DMS79 treated with DMSO at 0.1 percent for 48 hours (cell line): ENCODE measurements at regions not wholly inside any gene's neighbourhood (a gene's known extent, or its start where the extent isn't known, plus 50 kb on each side); places are given as distances from the start of the nearest gene placed in this dataset.
"Not testable (repeated sequence)": the region's sequence is repeated elsewhere in the genome, so short reads cannot be mapped to it uniquely, and the experiment has no call there.

Experiments
- DNase-seq: peaks from one replicate; lab custom pipeline; 2025; lab: John Stamatoyannopoulos, UW

DNA sequence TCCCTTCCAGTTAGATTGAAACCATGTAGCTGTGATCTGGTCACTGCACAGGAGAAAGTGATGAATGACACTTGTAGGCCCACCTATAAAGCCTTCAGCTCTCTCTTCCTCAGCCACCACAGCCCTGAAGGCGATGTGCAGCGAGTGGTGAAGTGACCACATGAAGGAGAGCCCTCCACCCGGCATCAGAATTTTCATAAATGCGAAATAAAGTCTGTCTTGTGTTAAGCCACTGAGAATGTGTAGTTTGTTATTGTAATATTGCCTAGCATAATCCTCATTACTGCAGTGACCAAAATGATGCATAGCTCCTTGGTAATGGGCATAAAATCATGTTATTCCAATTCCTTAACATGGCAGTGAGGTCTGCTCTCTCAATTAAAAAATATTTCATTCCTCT lies 122.1 kb upstream of the LYPLAL1 start:
- DNase-seq, result no peak

DNA sequence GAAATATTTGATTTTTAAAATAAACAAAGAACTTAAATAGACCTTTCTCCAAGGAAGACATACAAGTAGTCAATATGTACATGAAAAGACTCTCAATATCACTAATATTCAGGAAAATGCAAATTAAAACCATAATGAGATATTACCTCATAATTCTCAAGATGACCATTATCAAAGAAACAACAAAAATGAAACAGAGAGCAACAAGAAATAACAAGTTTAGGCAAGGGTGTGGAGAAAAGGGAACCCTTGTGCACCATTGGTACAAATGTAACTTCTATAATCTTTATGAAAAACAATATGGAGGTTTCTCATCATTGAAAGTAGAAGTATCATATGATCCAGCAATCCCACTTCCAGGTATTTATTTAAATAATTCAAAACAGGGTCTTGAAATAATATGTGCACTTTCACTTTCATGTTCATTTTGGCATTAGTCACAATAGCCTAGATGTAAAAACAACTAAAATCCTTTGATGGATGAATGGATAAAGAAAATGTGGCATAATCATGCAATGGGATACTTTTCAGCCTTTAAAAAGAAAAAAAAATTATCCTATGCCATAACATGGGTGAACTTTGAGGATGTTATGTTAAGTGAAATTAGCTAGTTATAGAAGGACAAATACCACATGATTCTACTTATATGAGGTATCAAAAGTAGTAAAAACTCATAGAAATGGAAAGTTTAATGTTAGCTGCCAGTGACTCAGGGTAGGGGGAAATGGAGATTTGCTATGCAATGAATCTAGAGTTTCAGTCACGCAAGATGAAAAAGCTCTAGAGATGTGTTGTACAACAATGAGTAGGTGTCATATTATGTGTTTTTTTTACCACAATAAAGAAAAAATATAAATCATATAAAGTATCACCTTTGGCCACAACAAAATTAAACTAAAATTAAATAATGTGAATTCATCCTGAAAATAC lies 114.5 kb upstream of the LYPLAL1 start:
- DNase-seq, result no peak

DNA sequence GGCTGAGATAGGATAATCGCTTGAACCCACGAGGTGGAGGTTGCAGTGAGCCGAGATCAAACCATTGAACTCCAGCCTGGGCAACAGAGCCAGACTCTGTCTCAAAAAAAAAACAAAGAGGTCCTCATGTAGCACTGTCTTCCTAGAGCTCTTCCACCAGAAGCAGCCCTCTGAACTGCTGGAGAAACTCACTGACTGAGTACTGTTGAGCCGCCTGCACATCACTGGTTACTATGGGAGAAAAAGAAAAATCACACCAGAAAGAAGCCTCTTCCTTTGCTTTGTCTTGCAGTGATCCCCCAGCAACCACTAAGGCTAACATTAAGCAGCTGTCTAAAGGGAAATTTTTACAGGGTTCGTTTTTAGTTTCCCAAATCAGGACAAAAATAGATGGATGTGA lies 112.9 kb upstream of the LYPLAL1 start:
- no peak for DNase-seq

DNA sequence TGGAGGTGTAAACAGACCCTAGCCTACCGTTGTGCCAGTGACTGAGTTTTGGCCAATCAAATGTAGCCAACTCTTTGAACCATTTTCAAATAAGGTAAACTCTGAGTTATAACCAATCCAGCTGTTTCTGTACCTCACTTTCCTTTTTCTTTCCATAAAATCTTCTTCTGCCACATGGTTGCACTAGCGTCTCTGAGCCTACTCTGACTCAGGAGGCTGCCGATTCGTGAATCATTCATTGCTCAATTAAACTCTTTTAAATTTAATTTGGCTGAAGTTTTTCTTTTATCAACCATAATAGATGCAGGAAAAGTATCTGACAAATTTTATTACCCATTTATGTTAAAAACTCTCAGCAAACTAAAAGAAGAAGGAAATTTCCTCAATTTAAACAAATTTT lies 111.5 kb upstream of the LYPLAL1 start:
- DNase-seq, result no peak

DNA sequence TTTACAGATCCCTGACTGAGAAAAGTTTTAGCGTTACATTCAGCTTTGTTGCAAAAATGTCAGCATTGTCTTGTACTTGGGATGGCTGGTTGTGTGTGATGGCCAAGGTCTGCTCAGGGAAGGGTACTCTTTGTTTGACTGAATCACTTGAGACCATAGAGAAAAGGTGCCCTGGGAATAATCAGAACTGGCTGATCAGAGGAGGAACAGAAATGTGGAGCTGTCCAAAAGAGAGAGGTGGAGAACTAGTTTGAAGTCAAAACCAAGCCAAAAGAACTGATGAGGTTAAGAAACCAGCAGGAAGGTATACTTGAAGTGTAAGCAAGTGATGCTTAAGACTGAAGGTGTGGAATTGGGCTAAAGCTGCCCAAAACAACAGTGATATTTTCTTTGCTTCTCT lies 107.6 kb upstream of the LYPLAL1 start:
- no peak for DNase-seq

DNA sequence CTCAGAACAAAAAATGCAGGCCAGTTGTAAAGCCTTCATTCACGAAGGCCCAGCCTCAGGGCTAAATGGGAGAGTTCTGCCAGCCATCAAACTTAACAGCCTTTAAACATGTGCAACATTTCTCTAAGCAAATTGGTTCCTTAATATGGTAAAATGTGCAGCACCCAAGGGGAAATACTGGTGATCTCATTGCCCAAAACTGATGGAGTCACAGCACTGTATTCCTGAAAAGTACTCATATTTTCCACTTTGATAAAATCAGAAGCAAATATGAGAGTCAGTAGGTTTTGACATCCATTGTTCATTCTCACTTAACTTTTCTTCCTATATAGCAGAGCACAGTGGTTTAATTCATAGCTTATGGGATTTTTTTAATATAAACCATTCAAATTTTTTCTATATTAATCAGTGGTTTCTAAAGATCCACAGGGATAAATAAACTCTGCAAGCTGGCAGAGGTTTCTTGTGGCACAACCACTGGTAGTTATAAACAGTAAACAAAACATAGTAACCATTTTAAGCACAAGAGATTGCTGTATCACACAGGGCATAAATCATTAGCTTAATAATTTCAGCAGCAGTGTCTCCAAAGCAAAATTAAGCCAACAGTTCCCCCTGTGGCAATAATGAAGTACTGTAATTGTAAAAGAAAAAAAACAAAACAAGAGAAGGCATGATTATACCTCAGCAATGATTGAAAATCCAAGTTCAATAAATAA lies 106.9 kb upstream of the LYPLAL1 start:
- no peak for DNase-seq

DNA sequence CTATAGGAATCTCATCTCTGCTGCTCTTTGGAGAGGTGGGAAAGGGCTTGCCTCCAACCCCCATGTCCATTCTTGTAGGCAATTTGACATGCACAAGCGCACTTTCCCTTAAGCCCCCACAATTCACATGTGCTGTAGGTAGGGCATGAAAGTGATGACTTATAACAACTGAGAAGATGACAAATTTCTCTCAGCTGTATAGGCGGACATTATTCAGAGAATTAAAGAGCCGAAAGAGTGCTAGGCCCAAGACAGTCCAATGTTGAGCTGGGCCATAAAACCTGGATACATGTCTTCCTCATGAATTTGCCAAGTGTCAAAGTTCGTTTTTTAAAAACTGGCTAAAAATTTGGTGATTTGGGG lies 106.3 kb upstream of the LYPLAL1 start:
- DNase-seq, result no peak

DNA sequence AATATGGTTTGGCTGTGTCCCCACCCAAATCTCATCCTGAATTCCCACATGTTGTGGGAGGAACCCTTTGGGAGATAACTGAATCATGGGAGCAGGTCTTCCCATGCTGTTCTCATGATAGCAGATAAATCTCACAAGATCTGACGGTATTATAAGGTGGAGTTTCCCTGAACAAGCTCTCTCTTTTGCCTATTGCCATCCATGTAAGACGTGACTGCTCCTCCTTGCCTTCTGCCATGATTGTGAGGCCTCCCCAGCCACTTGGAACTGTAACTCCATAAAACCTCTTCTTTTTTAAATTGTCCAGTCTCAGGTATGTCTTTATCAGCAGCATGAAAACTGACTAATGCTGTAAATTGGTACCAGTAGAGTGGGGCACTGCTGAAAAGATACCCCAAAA lies 103.3 kb upstream of the LYPLAL1 start:
- DNase-seq, result not testable (repeated sequence)

DNA sequence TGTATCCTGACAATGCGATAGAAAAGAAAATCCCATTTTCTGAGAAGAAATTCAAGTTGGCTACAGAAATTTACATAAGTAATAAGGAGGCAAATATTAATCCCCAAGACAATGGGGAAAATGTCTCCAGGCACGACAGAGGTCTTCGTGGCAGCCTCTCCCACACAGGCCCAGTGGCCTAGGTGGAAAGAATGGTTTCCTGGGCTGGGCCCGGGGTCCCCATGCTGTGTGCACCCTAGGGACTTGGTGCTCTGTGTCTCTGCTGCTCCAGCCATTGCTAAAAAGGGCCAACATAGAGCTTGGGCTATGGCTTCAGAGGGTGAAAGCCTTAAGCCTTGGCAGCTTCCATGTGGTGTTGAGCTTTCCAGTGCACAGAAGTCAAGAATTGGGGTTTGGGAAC lies 102.5 kb upstream of the LYPLAL1 start:
- DNase-seq, result no peak

DNA sequence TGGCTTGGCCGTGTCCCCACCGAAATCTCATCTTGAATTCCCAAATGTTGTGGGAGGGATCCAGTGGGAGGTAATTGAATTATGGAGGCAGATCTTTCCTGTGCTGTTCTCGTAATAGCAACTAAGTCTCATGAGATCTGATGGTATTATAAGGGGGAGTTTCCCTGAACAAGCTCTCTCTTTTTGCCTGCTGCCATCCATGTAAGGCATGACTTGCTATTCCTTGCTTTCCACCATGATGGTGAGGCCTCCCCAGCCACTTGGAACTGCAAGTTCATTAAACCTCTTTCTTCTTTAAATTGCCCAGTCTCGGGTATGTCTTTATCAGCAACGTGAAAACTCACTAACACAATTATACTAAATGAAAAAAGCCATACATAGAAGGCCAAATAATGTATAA lies 101.3 kb upstream of the LYPLAL1 start:
- no peak for DNase-seq

DNA sequence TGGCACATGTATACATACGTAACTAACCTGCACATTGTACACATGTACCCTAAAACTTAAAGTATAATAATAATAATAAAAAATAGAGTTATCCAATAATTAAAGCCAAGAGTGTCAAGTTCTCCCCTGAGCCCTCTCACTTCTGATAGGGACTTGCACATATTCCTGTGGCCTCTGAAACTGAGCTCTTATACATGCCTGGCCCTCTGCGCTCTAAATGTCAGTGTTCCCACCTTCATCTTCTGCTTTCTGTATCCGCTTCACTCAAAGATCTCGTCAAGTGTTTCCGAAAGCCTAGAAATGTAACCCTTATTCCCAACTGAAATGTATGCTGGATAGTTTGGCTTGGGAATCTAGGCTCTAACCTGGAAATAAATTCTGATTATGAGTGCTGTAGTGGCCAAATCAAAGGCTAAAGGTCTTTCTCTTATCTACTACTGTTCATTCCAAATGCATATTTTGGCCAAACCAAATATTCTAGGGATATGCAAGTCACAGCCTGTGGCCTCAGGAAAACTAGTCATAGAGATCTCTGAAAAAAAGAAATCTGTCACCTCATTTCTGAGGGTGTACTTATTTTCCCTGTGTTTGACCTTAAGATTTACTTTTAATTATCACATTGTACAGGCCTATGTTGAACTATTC lies 99.5 kb upstream of the LYPLAL1 start:
- no peak for DNase-seq

DNA sequence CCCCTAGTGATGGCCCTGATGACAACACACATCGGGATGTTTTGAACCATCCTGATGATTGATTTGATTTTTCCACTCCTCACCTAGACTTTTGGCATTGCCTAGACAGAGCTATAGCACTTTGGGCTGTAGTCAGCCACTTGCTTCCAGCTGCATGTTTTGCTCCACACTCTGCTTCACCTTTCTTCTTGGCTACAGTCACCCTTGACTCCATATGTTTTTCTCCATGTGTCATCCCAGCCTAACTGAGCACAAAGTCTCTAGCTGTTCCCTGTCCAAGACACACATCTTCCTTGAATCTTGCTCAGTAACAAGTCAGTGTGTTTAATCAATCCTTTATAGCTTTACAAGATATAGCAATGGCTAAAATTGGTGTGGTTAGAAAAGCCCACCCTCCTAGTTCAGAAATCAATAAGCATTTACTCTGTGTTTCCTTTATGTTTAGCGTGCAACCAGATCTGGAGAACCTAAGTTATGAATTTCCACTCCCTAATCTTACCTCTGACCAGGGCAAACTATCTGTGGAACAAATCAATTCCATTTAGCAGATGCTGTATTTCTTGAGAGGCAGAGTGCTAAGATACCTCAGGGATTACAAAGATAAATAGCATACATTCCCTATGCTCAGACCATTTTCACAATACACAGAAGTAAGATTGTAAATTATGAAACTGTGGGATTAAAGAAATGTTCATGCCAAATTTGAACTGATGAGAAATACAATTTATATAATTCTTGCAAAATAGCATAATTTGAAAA lies 98.4 kb upstream of the LYPLAL1 start:
- no peak for DNase-seq

DNA sequence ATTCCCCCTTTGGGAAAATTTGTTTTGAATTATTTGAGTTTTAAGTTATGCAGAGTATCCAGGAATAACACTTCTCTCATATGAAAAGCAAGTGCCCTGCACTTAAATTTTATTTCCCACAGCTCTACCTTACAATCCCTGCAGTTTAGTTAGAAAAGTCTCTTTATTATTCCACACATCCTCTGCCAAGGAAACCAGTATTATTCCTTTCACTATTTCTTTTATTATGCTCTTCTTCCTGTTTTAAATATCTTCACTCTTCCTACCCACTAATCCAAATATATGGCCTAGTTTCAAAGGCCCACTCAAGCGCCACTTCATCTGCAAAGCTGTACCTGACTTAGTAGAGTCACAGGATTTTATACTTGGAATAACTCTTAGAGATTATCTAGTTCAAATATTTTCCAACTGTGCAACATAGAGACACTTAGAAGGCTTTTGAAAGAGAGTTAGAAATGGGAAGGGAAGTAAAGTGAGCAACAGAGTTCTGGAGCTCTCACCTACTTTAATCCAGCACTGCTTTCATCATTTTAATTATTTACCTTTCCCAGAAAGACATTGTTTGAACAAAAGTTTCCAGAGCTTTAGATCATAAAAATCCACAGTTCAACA lies 97.2 kb upstream of the LYPLAL1 start:
- no peak for DNase-seq

DNA sequence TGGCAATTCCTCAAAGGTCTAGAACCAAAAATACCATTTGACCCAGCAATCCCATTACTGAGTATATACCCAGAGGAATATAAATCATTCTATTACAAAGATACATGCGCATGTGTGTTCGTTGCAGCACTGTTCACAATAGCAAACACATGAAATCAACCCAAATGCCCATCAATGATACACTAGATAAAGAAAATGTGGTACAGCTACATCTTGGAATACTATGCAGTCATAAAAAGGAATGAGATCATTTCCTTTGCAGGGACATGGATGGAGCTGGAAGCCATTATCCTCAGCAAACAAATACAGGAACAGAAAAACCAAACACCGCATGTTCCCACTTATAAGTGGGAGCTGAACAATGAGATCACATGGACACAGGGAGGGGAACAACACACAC lies 95.9 kb upstream of the LYPLAL1 start:
- not testable (repeated sequence) for DNase-seq

DNA sequence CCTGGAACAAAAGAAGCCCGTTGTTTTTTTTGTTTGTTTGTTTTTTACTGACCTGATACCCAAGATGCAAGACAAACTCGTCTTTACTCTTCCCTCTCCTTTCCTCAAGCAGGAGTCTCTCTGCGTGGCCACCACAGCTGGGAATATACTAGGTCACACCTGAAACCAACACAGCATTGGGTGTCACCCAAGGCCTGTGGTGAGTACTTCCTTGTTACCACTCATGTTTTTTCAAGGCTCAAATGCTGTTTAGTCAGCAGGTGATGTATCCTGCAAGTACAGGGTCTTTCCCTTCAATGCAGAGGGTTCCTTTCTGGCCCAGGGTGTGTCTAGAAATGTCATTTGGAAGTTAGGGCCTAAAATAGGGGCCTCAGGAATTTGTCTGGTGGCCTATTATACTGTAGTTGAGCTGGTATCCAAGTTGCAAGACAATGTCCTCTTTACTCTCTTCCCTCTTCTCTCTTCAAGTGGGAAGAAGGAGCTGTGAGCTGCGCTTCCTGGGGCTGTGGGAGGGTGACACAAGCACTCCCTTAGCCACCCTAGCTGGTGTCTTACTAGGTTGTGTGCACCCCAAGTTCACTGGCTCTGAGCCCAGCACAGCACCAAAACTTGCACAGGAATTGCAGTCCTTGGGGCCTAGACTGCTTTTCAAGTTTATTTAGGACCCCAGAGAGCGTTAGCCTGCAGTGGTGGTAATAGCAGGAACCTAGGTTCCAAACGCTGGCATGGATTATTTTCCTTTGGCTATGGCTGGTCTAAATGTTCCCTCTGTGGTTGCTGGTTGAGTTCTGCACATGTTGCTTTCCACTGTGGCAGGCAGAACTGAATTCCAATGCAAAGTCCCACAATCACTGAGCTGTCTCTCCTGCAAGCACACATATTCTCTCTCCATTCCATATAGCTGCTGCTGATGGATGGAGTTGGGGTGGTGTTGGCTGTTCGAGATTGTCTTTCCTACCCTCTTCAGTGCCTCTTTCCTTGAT lies 91.4 kb upstream of the LYPLAL1 start:
- DNase-seq, result no peak

DNA sequence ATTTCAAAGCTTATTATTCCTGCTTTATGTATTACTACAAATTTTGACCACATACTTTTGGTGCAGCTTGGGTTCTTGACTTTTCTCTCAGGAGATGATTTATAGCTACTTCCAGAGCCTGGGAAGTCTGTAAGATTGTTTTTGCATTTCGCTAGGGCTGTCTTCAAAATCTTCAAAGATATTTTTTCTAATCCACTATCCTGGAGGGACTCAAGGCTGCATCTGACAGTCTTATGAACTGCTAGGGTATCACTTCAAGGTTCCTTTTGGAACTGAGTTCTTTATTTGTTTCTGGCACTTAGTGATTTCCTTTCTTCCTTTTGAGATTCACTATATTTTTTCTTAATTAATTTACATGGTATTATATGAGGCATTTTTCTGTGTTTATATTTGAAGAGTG lies 90.0 kb upstream of the LYPLAL1 start:
- no peak for DNase-seq

DNA sequence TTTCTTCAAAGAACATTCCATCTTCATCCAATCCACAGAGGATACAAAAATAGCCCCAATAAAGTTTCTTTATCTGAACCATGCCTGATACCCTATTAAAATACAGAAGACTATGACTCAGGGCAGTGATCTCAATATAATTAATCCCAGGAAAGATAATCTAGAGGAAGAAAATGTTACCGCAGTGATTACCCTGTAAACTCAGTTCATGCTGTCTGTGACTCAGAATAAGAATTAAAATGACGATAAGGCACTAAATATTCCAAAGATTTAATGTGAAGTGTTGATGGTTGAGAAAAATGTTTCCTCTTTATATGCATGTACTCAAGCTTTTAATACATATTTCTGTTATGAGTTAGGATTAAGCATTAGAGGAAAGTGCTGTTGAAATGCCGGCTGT lies 88.6 kb upstream of the LYPLAL1 start:
- DNase-seq, result no peak

DNA sequence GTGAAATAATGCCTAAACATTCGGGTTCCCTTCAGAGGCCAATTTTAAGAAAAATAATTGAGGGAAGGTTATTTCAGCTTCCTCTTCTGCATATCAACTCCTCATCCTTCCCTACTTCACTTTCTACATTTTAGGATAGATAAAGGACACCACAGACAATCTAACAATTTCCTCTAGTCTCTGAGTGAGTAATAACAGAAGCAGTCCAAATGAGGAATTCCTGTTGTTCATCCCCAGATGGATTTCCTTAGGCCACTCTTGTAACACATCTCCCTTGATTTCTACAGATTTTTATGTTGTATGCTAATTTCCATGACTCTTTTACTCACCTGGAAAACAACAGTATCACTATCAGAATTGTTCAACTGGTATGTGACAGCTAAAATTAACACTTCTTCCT lies 87.7 kb upstream of the LYPLAL1 start:
- DNase-seq, result no peak

DNA sequence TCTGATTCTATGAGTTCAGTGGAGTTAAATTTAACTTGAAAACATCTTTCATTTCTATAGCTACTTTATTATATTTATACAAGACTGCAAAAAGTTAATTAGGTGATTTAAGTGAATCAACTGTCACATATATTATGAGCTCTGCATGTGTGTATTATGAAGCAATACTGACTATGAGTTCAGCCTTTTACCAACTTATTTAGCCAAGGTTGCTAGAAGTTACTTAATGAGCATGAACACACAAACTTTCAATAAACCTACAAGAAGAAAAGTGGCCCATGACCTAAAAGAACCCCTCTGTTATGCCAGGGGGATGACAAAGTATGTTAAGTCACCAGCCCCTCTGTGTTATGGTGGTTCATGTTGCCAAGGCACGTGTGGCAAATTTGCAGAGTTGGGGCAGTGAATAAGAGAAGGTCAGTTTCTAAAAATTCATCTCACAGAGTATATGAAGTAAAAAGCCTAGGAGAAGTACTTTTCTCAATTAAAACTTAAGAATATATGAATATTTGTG lies 86.7 kb upstream of the LYPLAL1 start:
- no peak for DNase-seq

DNA sequence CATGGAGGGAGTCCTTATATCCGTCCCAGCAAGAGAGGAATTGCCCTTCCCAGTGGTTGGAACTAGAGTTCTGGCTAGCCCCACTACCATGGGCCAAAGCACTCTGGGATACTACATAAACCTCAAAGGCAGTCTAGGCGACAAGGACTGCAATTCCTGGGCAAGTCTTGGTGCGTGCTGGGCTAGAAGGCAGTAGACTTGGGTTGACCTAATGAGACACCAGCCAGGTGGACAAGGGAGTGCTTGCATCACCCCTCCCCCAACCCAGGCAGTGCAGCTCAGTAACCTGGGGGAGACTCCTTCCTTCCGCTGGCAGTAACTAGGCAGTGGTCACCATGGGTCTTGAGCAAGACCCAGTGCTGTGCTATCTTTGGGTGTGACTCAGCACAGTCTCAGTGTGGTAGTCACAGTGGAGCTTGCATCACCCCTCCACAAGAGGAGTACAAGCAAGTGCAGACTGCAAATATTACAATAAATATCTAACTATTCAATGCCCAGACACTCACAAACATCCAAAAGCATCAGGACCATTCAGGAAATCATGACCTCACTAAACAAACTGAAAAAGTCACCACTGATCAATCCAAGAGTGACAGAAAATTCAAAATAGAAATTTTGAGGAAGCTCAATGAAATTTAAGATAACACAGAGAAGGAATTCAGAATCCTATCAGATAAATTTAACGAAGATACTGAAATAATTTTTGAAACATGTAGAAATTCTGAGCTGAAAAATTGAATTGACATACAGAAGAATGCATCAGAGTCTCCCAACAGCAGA lies 84.7 kb upstream of the LYPLAL1 start:
- no peak for DNase-seq
